T-helper 17 cell (primary cell): ENCODE measurements at regions not wholly inside any gene's neighbourhood (a gene's known extent, or its start where the extent isn't known, plus 50 kb on each side); places are given as distances from the start of the nearest gene placed in this dataset.

Source experiments
- ATAC-seq: fragments of 150-1000 bp; cut with Tn5 transposase; 2 replicates; pipeline ENCODE4 v1.10.0; 2021; ENCODE audit warnings: mild to moderate bottlenecking, moderate library complexity
- DNase-seq, 3 donors: peaks; one replicate each; pipeline versions ENCODE4 v3.0.0 to v3.0.0-alpha.2; 2020 to 2021
- H3K9me3 ChIP-seq: one replicate; pipeline ENCODE4 v1.7.0; 2013; ENCODE audit warnings: low read length, mild to moderate bottlenecking; ENCODE audit not compliant: control insufficient read depth, poor library complexity, severe bottlenecking
- H3K27ac Mint-ChIP-seq: one replicate; pipeline ENCODE4 v1.8.0; 2022; ENCODE audit warnings: mild to moderate bottlenecking, moderate library complexity, mixed read lengths
- H3K27me3 Mint-ChIP-seq: one replicate; pipeline ENCODE4 v1.8.0; 2022; ENCODE audit warnings: mixed read lengths
- H3K36me3 Mint-ChIP-seq: one replicate; pipeline ENCODE4 v1.8.0; 2022; ENCODE audit warnings: low read depth, mixed read lengths
- H3K4me1 Mint-ChIP-seq: one replicate; pipeline ENCODE4 v1.8.0; 2022; ENCODE audit warnings: mild to moderate bottlenecking, mixed read lengths
- H3K4me3 Mint-ChIP-seq: one replicate; pipeline ENCODE4 v1.8.0; 2022; ENCODE audit warnings: mild to moderate bottlenecking, moderate library complexity, mixed read lengths

DNA sequence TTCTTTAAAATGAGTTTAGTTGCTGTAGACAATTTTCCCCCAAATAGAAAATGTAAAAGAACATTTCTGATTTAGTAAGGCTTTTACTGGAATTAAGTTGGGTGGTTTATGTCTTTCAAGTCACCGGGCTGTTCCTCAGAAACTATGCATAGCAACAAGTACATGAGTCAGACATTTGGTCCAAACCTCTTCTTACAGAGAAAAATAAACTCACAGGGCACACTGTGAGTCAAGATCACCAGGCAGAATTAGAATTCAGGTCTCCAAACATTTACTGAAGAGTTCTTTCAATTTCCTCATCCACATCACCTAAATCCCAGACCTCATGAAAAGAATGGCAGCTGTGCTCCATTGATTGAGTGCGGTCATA lies 476.1 kb upstream of the SOX5 start:
- no peaks in the 10 kb centered on the region for H3K9me3 ChIP-seq
- Mint-ChIP-seq H3K27ac (no peak overlapping the region), H3K36me3 (no peaks in the 10 kb centered on the region), H3K4me3 (no peak overlapping the region), H3K4me1 (no peaks in the 10 kb centered on the region), H3K27me3 (no peaks in the 10 kb centered on the region)
- ATAC-seq: no peak
- no peak for DNase-seq

DNA sequence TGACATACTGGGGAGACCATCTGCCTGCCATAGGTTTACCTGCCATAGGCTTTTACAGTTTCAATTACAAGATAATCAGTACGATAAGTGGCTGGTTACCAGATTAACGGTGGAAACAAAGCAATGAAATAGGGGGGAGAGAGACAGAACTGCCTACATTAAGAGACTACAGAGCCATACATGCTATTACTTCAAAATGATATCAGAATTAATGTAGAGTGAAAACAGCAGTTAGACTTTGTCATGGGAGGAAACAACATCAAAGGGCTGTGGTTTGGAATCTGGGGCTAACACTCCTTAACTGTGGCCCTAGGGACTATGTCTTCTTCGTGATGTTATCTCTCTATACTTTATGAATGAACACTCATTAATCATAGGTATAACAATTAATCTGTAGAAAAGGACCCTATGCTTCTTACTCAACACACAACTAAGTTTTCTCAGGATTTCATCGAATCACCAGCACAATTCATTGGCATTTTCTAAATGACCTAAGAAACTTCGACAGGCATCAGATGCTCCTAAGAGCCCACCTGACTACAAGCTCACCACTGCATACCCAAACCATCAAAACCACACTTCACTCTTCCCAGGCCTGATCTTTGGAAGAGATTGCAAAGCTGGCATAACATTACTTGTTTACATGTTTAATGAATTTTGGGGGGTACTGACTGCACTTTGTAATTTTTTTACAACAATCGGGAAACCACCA lies 475.6 kb upstream of the SOX5 start:
- DNase-seq (no peak), ATAC-seq (no peak)
- H3K4me3 Mint-ChIP-seq: no peak overlapping the region
- H3K27ac Mint-ChIP-seq: no peak overlapping the region
- no peaks in the 10 kb centered on the region for H3K4me1 Mint-ChIP-seq
- no peaks in the 10 kb centered on the region for H3K9me3 ChIP-seq
- H3K36me3 Mint-ChIP-seq: no peaks in the 10 kb centered on the region
- H3K27me3 Mint-ChIP-seq: no peaks in the 10 kb centered on the region

DNA sequence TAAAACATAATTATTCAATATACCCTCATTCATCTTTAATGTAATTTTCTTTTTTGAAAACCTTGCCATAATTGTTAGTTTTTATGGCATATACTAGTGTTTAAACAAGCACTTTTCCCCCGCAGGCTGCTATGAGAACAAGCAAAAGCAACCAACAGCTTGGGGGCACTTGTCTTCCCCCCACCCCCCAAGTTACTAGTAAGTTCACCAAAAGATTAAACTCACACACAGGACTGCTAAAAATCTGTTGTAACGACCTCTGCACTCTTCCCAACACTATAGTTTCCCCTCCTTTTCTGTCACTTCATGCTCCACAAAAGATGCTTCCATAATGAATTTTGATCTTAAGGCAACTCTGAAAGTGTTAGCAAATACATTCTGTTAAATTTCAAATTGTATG lies 474.9 kb upstream of the SOX5 start:
- no peaks in the 10 kb centered on the region for H3K27me3 Mint-ChIP-seq
- no peaks in the 10 kb centered on the region for H3K9me3 ChIP-seq
- no peak for ATAC-seq
- no peak overlapping the region for H3K27ac Mint-ChIP-seq
- no peaks in the 10 kb centered on the region for H3K4me1 Mint-ChIP-seq
- no peak for DNase-seq
- H3K4me3 Mint-ChIP-seq: no peak overlapping the region
- H3K36me3 Mint-ChIP-seq: no peaks in the 10 kb centered on the region

DNA sequence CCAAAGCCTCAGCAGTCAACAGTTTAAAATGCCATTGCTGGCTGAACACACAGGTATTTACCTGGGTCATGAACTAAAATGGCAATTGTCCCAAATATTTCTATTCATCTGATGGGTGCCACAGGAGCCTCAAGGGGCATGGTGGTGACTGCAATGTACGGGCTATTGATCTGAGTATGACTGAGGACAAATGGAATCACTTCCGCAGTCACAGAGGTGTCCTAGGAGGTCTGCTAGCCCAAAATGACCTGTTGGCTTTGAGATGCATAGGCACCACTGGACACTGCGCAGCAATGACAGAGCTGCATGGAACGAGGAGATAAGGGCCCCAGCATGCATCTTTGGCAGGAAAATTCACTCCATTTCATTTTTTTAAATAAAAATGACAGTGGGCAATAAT lies 474.1 kb upstream of the SOX5 start:
- no peak for ATAC-seq
- no peaks in the 10 kb centered on the region for H3K4me1 Mint-ChIP-seq
- H3K4me3 Mint-ChIP-seq: no peak overlapping the region
- no peaks in the 10 kb centered on the region for H3K9me3 ChIP-seq
- no peaks in the 10 kb centered on the region for H3K36me3 Mint-ChIP-seq
- DNase-seq: no peak
- H3K27ac Mint-ChIP-seq: no peak overlapping the region
- H3K27me3 Mint-ChIP-seq: no peaks in the 10 kb centered on the region

DNA sequence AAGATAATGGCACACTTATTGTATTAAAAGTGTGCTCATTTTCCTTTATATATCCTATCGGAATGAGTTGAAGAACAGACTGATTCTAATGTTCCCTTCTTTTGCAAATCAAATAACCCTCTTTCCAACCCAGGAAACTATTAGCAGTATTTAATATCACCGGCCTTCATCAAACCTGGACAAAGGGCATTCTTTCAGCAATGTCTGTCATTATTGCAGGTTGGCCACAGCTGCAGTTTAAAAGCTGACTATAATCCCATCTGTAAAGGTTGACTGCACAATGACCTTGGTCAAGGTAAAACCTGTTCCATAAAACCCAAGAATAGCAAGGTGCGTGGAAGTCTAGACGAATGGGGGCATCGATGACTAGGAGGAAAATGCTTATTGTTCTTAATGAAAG lies 472.3 kb upstream of the SOX5 start:
- Mint-ChIP-seq H3K27me3 (no peaks in the 10 kb centered on the region), H3K36me3 (no peaks in the 10 kb centered on the region), H3K27ac (no peak overlapping the region), H3K4me3 (no peak overlapping the region), H3K4me1 (no peaks in the 10 kb centered on the region)
- H3K9me3 ChIP-seq: no peaks in the 10 kb centered on the region
- DNase-seq: no peak
- ATAC-seq: no peak

DNA sequence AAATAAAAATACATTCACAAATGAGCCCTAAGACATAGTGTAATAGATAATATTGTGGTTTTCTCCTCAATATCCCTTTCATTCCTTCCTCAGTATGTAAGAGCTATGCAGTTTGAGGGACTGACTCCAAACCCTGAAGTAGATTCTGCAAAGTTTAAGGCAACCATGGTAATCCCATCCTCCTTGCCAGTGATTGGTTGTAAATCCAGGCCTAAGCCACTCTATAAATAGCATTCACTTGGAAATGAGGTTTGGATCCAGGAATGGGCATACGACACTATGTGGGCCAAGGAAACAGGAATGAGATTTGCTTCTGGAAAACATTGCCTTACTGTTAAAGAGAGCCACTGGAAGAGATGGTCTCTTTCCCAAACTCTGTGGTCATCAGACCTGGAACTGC lies 468.7 kb upstream of the SOX5 start:
- no peak for ATAC-seq
- no peaks in the 10 kb centered on the region for H3K36me3 Mint-ChIP-seq
- H3K27me3 Mint-ChIP-seq: no peaks in the 10 kb centered on the region
- H3K9me3 ChIP-seq: no peaks in the 10 kb centered on the region
- no peak overlapping the region for H3K4me3 Mint-ChIP-seq
- H3K27ac Mint-ChIP-seq: no peak overlapping the region
- no peak for DNase-seq
- no peaks in the 10 kb centered on the region for H3K4me1 Mint-ChIP-seq

DNA sequence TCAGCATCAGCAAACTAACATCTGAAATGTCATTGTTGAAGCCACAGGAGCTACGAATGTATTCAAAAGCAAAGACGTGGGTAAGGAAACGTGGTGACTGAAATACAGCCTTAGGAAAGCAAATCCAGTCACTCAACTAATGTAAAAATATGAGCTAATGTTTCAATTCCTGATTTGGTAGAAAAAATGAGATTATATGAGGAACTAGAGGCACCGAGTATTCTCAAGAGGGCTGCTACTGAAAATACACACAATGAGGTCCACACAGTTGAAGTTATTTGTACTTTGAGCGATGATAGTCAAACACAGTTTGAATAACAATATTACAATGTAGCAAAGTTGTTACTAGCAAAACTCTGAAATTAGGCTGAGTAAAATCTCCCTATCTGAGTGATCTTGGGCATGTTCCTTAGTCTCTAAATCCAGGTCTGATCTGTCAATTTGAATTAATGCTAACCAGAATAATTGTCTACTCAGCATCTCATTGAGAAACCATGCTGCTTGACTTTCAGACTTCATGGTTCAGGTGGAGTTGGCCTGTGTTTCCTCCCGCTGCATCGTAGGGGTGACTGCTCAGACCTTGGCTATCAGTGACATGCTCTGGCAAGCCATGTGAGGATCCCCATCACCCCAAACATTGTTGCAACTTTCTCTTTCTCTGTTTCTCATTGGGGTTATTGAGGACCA lies 467.1 kb upstream of the SOX5 start:
- H3K4me3 Mint-ChIP-seq: no peak overlapping the region
- no peak for DNase-seq
- H3K9me3 ChIP-seq: no peaks in the 10 kb centered on the region

DNA sequence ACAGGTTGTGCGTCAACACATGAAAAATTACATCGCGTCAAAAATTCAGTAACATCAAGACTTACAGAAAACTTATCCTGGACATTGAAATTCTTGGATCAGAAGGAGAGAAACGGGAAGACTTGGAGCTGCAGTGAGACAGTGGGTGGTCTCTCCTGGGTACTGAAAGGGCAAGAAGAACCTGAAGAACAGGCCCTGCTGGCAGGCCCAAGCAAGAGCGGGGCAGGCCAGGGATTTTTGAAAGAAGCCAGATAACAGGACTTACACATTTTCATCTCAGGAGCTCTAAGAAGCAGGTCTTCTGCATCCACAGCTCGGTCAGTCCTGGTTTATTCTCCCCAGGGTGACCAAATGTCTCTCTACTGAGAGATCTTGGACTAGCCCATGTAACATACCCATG lies 466.5 kb upstream of the SOX5 start:
- H3K27ac Mint-ChIP-seq: no peak overlapping the region
- DNase-seq (no peak), ATAC-seq (no peak)
- H3K9me3 ChIP-seq: no peaks in the 10 kb centered on the region
- H3K36me3 Mint-ChIP-seq: no peaks in the 10 kb centered on the region
- H3K27me3 Mint-ChIP-seq: no peaks in the 10 kb centered on the region
- H3K4me1 Mint-ChIP-seq: no peaks in the 10 kb centered on the region
- no peak overlapping the region for H3K4me3 Mint-ChIP-seq

More for the DNA sequence above, 467.1 kb upstream of the SOX5 start:
- Mint-ChIP-seq H3K27me3 (no peaks in the 10 kb centered on the region), H3K27ac (no peak overlapping the region), H3K36me3 (no peaks in the 10 kb centered on the region), H3K4me1 (no peaks in the 10 kb centered on the region)
- ATAC-seq: no peak

DNA sequence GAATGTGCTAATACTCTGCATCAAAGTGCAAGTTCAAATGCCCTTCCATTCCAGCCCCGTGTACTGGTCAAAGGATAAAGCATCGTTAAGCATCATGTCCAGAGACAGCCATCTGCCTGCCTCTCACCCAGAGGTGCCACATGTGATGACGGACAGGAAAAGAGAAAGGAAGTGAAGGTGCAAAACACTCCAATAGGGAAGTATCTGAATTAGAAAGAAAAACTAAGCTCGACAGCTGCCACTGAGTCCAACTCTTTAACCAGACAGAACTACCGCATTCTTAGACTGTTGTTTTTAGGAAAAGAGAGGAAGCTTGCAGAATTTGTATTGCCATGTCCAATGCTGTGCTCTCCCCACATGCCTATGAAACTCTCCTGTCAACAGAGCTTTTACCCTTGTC lies 465.0 kb upstream of the SOX5 start:
- Mint-ChIP-seq H3K27ac (no peak overlapping the region), H3K4me3 (no peak overlapping the region), H3K4me1 (no peaks in the 10 kb centered on the region), H3K27me3 (no peaks in the 10 kb centered on the region), H3K36me3 (no peaks in the 10 kb centered on the region)
- ATAC-seq (no peak), DNase-seq (no peak)
- H3K9me3 ChIP-seq: no peaks in the 10 kb centered on the region

DNA sequence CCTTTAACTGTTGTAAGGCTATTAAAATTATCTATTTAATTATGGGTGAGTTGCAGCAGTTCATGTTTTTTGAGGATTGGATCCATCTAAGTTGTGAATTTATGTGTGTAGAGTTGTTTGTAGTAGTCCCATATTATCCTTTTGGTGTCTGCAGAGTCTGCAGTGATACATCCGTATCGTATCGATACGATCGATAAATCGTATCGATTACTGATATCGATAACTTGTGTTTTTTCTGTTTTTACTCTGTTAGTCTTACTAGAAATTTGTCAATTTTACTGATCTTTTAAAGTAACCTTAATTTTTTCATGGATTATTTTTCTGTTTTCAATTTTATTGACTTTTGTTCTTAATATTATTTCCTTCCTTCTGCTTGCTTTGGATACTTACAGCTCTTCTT lies 462.5 kb upstream of the SOX5 start:
- DNase-seq (no peak), ATAC-seq (no peak)
- no peaks in the 10 kb centered on the region for H3K36me3 Mint-ChIP-seq
- no peaks in the 10 kb centered on the region for H3K27me3 Mint-ChIP-seq
- no peaks in the 10 kb centered on the region for H3K9me3 ChIP-seq
- H3K4me3 Mint-ChIP-seq: no peak overlapping the region
- H3K27ac Mint-ChIP-seq: no peak overlapping the region
- no peaks in the 10 kb centered on the region for H3K4me1 Mint-ChIP-seq

DNA sequence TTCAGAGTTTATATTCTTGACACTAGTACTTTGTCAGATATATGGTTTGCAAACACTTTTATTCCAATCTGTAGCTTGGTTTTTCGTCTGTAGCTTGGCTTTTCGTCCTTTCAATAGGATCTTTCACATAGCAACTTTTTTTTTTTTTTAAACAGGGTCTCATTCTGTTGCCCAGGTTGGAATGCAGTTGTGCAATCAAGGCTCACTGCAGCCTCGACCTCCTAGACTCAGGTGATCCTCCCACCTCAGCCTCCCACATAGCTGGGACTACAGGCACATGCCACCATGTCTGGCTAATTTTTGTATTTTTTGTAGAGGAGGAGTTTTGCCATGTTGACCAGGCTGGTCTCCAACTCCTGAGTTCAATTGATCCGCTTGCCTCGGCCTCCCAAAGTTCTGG lies 460.4 kb upstream of the SOX5 start:
- Mint-ChIP-seq H3K27ac (no peak overlapping the region), H3K4me1 (no peaks in the 10 kb centered on the region), H3K27me3 (peaks cover 5% of the 10 kb centered on the region), H3K36me3 (no peaks in the 10 kb centered on the region), H3K4me3 (no peak overlapping the region)
- H3K9me3 ChIP-seq: no peaks in the 10 kb centered on the region
- ATAC-seq: no peak
- DNase-seq: no peak

DNA sequence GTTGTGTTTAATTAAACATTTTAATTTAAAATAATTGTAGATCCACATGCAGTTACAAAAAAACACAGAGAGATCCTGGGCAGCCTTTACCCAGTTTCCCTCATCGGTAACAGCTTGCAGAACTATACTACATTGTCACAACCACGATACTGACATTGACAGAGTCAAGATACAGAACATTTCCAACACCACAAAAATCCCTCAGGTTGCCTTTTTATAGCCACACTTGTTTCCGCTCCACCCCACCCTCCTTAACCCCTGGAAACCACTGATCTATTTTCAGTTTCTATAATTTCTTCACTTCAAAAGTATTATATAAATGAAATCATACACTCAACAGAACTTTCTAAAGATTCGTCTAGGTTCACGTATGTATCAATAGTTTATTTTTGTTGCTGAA lies 458.8 kb upstream of the SOX5 start:
- no peak overlapping the region for H3K4me3 Mint-ChIP-seq
- no peaks in the 10 kb centered on the region for H3K36me3 Mint-ChIP-seq
- DNase-seq (no peak), ATAC-seq (no peak)
- no peaks in the 10 kb centered on the region for H3K9me3 ChIP-seq
- H3K4me1 Mint-ChIP-seq: no peaks in the 10 kb centered on the region
- no peak overlapping the region for H3K27ac Mint-ChIP-seq
- H3K27me3 Mint-ChIP-seq: peaks cover 5% of the 10 kb centered on the region

DNA sequence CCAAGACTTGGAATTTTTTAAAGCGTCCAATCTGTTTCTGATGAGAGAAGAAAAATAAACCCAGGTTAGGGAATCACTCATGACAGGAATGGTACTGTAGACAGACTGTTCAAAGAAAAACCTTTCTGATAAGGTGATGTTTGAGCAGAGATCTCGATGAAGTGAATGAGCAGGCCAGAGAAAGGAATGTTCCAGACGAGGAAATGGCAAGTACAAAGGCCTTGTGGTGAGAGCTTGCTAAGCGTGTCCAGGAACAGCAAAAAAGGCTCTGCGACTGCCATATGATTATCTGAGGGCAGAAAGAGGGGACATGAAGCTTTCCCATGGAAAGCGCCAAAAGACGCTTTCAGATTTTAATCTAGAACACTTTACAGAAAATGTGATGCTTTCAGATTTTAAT lies 458.4 kb upstream of the SOX5 start:
- Mint-ChIP-seq H3K4me1 (no peaks in the 10 kb centered on the region), H3K27ac (no peak overlapping the region), H3K36me3 (no peaks in the 10 kb centered on the region), H3K27me3 (peaks cover 5% of the 10 kb centered on the region), H3K4me3 (no peak overlapping the region)
- no peaks in the 10 kb centered on the region for H3K9me3 ChIP-seq
- no peak for ATAC-seq
- DNase-seq: no peak

DNA sequence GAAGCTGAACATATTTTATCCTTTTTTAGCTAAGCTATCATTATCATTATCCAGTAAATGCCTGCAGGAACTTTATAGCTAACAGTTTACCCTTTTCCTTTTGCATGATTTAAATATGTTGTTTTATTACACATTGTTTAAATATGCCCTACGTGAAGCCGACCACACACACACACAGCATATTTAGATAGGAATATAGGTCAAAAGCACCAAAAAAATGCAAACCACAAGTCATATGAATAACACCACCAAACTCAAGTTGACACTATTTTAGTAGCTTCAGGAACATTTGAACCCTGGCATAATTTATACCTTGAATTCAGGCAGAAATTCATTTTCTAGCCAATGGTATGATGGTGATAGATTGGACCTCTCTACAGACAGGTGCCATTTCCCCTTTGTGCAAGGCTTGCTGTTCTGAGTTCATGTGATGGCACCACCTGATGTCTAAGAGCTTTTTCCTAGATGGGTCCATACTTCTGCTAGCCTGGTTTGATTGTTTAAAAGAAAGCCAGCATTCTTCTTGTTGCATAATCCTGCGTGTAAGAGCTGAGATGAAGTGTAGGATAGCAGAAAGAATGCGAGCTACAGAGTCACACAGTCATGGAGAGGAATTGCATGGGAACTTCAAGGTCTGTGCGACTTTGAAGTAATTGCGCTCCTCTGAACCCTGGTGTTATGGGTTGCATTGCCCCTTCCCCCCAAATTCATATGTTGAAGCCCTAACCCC lies 454.8 kb upstream of the SOX5 start:
- Mint-ChIP-seq H3K36me3 (no peaks in the 10 kb centered on the region), H3K4me1 (no peaks in the 10 kb centered on the region), H3K27me3 (peaks cover 5% of the 10 kb centered on the region), H3K27ac (no peak overlapping the region), H3K4me3 (no peak overlapping the region)
- no peak for ATAC-seq
- DNase-seq: no peak
- no peaks in the 10 kb centered on the region for H3K9me3 ChIP-seq
